SK-N-SH treated with all-trans-retinoic acid at 6 μM for 48 hours (cell line): ENCODE measurements at regions not wholly inside any gene's neighbourhood (a gene's known extent, or its start where the extent isn't known, plus 50 kb on each side); places are given as distances from the start of the nearest gene placed in this dataset.

ENCODE experiments used
- CSDC2 ChIP-seq: fragments of 250-450 bp; sonication (Bioruptor Pico); IDR thresholded peaks from 2 replicates; pipeline ENCODE4 v1.5.0; 2020; ENCODE audit warnings: mild to moderate bottlenecking, moderate library complexity
- ESRRG ChIP-seq: fragments of 250-450 bp; sonication (Bioruptor Pico); IDR thresholded peaks from 2 replicates; pipeline ENCODE4 v1.6.1; 2021; ENCODE audit warnings: mild to moderate bottlenecking
- OSR1 ChIP-seq: fragments of 250-450 bp; sonication (Bioruptor Pico); IDR thresholded peaks from 2 replicates; pipeline ENCODE4 v1.8.0; 2022; ENCODE audit warnings: moderate library complexity, mild to moderate bottlenecking, inconsistent platforms
- ZNF70 ChIP-seq: fragments of 450-650 bp; formaldehyde crosslinking; IDR thresholded peaks from 2 replicates; pipeline ENCODE4 v1.5.0; 2020; ENCODE audit warnings: mild to moderate bottlenecking, moderate library complexity
- TF ChIP-seq, protein P1 (sequence below): fragments of 250-450 bp; sonication (Bioruptor Pico); IDR thresholded peaks from 2 replicates; pipeline ENCODE4 v1.5.0; 2020; ENCODE audit warnings: mild to moderate bottlenecking, moderate library complexity
- TF ChIP-seq, protein P2 (sequence below): fragments of 250-450 bp; sonication (Bioruptor Pico); IDR thresholded peaks from 2 replicates; pipeline ENCODE4 v1.5.1; 2020; ENCODE audit warnings: low read depth, mild to moderate bottlenecking, moderate library complexity

- TF ChIP-seq, protein P1, sequence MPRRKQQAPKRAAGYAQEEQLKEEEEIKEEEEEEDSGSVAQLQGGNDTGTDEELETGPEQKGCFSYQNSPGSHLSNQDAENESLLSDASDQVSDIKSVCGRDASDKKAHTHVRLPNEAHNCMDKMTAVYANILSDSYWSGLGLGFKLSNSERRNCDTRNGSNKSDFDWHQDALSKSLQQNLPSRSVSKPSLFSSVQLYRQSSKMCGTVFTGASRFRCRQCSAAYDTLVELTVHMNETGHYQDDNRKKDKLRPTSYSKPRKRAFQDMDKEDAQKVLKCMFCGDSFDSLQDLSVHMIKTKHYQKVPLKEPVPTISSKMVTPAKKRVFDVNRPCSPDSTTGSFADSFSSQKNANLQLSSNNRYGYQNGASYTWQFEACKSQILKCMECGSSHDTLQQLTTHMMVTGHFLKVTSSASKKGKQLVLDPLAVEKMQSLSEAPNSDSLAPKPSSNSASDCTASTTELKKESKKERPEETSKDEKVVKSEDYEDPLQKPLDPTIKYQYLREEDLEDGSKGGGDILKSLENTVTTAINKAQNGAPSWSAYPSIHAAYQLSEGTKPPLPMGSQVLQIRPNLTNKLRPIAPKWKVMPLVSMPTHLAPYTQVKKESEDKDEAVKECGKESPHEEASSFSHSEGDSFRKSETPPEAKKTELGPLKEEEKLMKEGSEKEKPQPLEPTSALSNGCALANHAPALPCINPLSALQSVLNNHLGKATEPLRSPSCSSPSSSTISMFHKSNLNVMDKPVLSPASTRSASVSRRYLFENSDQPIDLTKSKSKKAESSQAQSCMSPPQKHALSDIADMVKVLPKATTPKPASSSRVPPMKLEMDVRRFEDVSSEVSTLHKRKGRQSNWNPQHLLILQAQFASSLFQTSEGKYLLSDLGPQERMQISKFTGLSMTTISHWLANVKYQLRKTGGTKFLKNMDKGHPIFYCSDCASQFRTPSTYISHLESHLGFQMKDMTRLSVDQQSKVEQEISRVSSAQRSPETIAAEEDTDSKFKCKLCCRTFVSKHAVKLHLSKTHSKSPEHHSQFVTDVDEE (CRISPR knock-in tag) = no peak
- TF ChIP-seq OSR1 (CRISPR knock-in tag) (no peak), CSDC2 (CRISPR knock-in tag) (no peak), ESRRG (no peak), ZNF70 (CRISPR knock-in tag) (no peak)
- TF ChIP-seq, protein P2, sequence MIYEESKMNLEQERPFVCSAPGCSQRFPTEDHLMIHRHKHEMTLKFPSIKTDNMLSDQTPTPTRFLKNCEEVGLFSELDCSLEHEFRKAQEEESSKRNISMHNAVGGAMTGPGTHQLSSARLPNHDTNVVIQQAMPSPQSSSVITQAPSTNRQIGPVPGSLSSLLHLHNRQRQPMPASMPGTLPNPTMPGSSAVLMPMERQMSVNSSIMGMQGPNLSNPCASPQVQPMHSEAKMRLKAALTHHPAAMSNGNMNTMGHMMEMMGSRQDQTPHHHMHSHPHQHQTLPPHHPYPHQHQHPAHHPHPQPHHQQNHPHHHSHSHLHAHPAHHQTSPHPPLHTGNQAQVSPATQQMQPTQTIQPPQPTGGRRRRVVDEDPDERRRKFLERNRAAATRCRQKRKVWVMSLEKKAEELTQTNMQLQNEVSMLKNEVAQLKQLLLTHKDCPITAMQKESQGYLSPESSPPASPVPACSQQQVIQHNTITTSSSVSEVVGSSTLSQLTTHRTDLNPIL (CRISPR knock-in tag) = no peak
Measured at GRCh38 chr12:24361877-24362580, 412.6 kb upstream of the SOX5 start.
